Stimulated activated CD8-positive, alpha-beta memory T cell treated with anti-CD3 and anti-CD28 coated beads, Interleukin-2, amount 100 ng/mL, for 48 hours (primary cell): ENCODE measurements at regions not wholly inside any gene's neighbourhood (a gene's known extent, or its start where the extent isn't known, plus 50 kb on each side); places are given as distances from the start of the nearest gene placed in this dataset.
A peak's percentile ranks its signal among the peaks of the same experiment; 100 is the strongest.
"Not testable (repeated sequence)": the region's sequence is repeated elsewhere in the genome, so short reads cannot be mapped to it uniquely, and the experiment has no call there.

Experiments used
- DNase-seq, 2 donors: peaks; one replicate each; pipeline ENCODE4 v3.0.0-alpha.2; 2020; ENCODE audit warnings: low read depth in 2 of 2

DNA sequence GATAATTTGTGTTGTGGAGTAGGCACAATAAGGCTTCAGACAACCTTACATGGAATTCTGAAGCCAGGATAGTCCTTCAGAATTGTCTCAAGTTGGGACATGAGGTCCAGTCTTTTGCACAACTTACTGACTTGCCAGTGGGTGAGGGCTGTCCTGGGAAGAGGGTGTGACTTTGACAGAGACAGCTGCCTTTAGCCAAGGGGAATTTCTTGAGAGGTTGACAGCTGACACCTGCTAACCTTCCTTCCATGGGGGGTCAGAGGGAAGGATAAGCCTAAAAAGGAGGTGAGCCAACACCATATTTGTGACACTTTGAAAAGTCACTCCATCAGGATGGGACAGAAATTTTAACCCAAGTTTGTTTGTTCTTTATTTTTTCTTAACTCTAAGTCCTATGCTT lies 907.8 kb upstream of the CRIM1 start:
- no peak for DNase-seq

DNA sequence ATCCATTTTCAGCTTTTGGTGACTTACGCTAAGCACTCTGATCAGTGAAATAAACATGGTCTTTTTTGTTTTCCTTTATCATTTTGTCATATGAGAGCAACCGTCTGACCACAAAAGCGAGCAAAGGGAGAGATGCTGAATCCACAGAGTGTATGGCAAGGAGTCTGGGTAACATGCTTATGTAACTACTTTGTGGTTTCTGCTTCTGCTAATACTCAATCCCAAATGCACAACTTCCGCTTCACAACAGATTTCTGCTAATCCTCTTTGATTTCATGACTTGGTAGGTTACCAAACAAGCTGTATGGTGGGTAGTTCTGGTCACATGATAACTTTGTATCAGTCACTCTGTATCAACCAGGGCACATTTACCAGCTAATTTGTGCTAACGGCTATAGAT lies 908.4 kb upstream of the CRIM1 start:
- DNase-seq = no peak

- DNase-seq = no peak
Observed at GRCh38 chr2:35443087-35443486, 912.5 kb upstream of the CRIM1 start.

GRCh38 chr2:35441575-35441974 lies 914.0 kb upstream of the CRIM1 start:
- DNase-seq = not testable (repeated sequence)

GRCh38 chr2:35440308-35440707 lies 915.3 kb upstream of the CRIM1 start:
- not testable (repeated sequence) for DNase-seq

DNA sequence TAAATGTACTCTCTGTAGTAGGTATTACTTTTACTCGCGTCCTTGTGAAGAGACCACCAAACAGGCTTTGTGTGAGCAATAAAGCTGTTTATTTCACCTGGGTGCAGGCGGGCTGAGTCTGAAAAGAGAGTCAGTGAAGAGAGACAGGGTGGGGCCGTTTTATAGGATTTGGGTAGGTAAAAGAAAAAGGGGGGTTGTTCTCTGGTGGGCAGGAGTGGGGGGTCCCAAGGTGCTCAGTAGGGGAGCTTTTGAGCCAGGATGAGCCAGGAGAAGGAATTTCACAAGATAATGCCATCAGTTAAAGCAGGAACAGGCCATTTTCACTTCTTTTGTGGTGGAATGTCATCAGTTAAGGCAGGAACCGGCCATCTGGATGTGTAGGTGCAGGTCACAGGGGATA lies 918.7 kb upstream of the CRIM1 start:
- not testable (repeated sequence) for DNase-seq

DNA sequence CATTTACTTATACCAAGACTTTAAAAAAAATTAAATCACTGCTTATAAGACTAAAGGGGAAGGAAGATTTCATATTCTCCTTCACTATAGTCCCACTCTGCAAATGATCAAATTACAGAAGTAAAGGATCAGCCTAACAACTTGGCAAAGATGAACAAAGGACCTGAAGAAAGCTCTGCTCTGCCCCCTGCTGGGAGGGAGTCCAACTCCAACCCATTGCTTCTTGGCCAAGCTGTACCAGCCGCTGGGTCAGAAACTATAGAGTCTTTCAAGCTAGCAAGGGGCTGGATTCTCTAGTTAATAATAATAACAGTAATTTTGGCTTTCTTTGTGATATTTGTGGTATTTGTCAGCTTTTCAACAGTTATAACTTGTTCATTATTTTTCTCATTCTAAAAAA lies 927.0 kb upstream of the CRIM1 start:
- DNase-seq = peak; percentile 3 to 7

DNA sequence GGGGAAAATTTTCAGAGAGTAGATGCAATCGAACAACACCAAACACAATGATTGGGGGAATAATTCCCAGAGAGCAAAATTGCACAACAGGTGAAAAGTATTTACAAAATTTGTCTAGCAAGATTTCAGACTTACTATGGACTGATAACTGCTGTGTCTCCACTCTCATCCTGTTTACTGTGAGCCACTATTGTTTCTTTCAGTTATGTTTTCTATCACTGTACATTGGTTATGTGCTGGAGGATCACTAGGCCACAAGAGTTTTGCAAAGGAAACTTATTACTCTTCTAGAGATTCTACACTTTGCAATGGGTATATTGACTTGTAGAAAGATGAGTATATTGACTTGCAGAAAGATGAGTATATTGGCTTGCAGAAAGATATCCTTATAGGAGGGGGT lies 934.1 kb upstream of the CRIM1 start:
- no peak for DNase-seq

DNA sequence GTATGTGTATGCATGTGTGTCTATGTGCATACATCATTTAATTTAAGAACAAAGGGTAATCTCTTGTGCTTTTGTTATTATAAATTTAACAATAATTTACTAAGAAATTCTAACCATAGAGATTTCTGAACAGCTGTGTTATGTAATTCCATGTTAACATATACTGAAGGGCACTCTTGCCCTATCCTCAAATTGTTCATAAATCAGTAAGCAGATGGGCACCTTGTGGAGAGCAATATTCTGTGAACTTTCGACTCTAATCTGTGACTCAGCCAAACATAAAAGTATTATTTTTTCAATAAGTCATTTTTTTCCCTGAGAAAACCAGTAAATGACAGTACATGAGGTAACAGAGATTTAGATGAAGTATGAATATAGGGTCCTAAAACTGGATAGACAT lies 938.3 kb upstream of the CRIM1 start:
- no peak for DNase-seq

DNA sequence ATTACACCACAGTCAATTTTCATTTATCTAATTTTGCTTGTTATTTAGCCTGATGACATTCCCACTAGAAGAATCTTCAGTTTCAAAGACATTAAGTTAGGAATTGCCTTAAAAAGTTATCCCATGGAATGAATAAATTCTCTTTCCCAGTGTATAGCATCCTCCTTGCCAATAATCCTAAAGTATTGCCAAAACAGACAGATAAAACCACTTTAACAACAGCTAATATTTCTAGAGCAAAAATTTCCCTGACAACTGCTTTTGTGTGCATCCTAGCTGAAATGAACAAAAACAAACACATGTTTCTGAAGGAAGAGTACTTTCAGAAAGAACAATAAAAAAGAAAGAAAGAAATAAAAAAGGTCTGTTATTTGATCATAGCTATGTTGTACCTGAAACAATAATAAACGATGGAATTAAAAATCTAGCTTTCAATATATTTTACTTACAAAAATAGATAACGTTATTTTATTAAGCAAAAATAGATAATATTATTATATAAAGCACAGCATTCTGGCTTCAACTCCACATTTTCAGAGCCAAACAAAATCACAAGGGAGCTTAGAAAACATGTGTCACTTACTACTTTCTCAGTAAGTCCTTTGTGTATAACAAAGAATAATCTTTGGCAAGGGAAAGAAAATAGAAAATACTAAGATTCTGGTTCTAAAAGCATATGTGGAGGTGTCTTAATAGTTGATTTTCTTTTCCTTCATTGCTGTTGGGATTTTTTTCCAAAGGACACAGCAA lies 939.0 kb upstream of the CRIM1 start:
- no peak for DNase-seq

DNA sequence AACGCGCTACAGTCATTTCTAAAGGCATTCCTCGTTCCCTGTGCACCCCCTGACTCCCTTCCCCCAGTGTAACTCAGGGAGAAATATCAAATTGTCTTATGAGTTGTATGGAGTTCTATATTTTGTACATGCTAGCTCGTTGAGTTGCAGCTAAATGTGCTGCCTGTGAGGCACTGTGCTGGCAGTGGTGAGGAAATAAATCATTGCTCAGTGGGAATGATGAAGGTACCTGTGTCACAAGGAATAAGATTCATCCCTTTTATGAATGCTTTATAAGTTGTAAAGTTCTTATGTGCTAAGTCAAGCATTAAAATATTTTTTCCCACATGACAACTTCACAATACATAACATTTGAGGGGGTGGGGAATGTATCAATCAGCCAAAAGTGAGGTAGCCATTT lies 939.6 kb upstream of the CRIM1 start:
- DNase-seq = no peak

GRCh38 chr2:35415282-35415681 lies 940.3 kb upstream of the CRIM1 start:
- DNase-seq = no peak

DNA sequence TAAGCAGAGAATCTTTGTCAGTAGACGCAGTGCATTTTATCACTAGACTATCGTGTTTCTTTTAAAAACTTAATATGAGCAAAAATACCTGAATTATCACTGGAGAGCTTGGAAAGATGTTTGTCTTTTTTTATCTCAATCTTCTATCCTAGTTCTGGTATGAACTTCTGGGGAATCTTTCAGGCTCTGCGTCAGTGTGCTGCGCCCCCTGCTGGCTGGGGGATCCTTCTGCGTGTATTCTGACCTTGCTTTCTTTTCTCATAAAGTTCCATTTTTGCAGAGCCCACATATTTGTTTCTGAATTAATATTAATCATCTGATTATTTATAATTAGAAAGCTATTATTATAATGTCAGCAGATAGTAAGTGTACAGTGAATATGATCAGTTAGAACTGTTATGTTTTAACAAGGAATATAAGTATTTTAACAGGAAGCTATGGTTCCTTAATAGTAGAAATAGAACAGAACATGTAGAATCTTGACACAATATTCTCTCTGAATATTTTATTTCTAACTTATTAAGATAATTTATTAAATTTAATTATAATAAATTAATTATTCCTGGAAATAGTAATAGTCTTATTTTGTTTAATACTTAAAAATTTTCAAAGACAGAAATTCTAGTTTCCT lies 945.0 kb upstream of the CRIM1 start:
- peak; percentile 10 to 14 for DNase-seq

DNA sequence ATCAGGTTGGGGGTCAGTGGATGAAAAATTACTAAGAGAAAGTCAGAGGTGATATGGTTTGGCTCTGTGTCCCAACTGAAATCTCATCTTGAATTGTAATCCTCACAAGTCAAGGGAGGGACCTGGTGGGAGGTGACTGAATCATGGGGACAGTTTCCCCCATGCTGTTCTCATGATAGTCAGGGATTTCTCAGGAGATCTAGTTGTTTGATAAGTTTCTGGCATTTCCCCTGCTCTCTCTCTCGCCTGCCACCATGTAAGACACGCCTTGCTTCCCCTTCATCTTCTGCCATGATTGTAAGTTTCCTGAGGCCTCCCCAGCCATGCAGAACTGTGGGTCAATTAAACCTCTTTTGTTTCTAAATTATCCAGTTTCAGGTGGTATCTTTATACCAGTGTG lies 945.8 kb upstream of the CRIM1 start:
- no peak for DNase-seq

GRCh38 chr2:35408320-35408719 lies 947.3 kb upstream of the CRIM1 start:
- no peak for DNase-seq

DNA sequence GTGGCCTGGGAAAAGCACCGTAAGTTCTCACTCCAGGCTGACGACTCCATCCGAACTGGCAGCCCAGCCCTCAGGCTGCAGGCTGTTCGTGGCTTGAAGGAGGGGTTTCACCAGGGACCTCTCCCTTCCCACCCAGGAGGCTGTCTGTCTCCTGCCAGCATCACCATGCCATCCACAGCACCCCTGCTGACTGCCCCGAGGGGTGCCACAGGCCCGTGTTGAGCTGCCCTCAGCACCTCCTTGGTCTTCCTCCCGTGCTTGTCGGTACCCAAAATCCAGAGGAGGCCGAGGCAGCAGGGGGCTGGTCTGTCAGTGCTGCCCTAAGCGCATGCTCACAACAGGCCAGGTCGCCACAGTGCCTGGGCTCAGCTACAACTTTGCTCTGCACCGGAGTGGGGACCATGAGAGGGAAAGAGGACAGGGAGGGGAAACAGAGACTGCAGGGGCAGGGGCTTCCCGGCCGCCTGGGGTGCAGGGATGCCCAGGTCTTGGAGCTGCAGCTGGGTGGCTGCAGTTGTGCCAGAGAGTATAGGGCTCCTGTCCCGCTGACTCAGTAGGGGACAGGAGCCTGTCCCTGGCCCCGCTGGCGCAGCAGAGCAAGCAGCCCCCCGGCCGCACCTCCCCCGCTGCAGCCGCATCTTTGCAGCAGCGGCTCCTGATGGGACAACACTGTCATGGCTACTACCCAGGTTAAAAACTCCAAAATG lies 963.7 kb upstream of the CRIM1 start:
- DNase-seq = no peak

DNA sequence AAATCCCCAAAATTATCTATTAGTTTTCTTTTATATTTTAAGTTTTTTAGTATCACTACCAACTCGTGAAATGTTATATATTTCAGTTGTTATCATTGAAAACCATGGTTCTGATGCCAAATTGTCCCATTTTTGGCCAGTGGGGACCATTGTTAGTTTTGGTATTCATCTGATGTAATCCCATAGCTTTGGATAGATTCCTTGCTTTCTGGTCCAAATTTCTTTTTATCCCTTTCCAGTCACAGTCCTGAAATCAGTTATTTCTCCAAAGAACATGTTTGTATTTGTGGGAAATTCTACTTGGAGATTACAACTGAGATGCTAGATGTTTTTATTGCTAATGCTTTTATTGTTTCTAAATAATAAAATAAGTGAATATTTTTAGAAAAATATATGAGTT lies 976.8 kb upstream of the CRIM1 start:
- no peak for DNase-seq

- no peak for DNase-seq
Observed at GRCh38 chr2:35374845-35375244, 980.7 kb upstream of the CRIM1 start.

DNA sequence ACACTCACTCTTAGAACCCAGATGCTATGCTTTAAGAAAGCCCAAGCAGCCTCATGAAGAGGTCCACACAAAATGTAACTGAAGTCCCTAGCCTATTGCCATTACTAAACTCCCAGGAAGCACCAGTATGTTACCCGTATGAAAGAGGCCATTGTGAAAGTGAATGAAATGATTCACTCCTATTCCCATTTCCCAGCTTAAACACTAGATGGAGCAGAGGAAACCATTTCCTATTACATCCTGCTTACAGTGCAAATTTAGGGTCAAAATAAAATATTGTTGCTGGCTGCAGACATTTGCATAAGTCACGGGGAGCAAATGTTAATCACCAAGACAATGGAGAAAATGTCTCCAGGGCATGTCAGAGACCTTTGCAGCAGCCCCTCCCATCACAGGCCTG lies 989.7 kb upstream of the CRIM1 start:
- no peak for DNase-seq

DNA sequence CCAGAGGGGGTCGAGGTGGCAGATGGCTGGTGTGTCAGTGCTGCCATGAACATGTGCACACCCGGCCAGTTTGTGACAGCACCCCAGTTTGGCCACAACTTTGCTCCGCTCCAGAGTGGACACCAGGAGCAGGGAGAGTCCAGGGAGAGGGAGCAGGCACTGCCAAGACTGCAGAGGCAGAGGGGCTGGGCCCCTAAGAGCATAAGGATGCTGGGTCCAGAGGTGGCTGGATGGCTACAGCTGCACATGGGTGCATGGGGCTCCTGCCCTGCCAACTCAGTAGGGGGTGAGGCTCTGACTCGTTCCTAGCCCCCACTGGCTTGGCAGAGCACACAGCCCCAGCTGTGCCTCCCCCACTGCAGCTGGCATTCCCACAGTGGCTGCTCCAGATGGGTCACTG lies 999.2 kb upstream of the CRIM1 start:
- DNase-seq = no peak

- DNase-seq = no peak
Observed at GRCh38 chr2:35355056-35355455, 1000.5 kb upstream of the CRIM1 start.

GRCh38 chr2:35347561-35347960 lies 1008.0 kb upstream of the CRIM1 start:
- no peak for DNase-seq

DNA sequence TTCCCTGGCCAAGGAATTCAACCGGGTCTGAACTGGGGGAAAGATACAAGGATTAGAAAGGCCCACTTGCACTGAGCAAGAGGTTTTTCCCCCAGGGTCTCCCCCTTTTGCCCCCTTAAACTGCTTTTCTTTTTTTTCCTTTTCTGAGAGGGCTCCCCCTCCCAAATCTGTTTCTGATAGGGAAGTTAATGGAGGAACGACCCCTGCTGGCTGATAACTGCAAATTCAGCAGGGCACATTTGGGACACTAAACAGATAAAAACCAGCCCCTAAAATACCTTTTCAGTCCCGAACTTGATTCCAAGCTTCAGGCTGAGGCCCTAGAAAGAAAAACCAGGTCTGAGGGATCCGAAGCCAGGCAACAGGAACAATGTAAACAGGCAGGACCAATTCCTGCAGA lies 1012.4 kb upstream of the CRIM1 start:
- DNase-seq = no peak
